ENCODE measurements at regions not wholly inside any gene's neighbourhood (a gene's known extent, or its start where the extent isn't known, plus 50 kb on each side); places are given as distances from the start of the nearest gene placed in this dataset.

GRCh38 chr14:83706231-83706954 lies 1823.6 kb upstream of the FLRT2 start:
- TF ChIP-seq CTCF (IDR thresholded peaks at IDR 0.05; ENCODE audit: insufficient read depth, low read length) (no peak), REST (IDR thresholded peaks at IDR 0.05; ENCODE audit: insufficient replicate concordance, low read depth) (no peak), GABPA (IDR thresholded peaks at IDR 0.05; ENCODE audit: low read depth) (no peak), POLR2AphosphoS5 (IDR thresholded peaks at IDR 0.05; ENCODE audit: low read depth) (no peak)
